Mesenchymal stem cell (in vitro differentiated cells and primary cell): ENCODE measurements at regions not wholly inside any gene's neighbourhood (a gene's known extent, or its start where the extent isn't known, plus 50 kb on each side); places are given as distances from the start of the nearest gene placed in this dataset.

Source experiments
- DNase-seq: peaks from one replicate; pipeline ENCODE4 v3.0.0-alpha.2; 2013
- H2AFZ ChIP-seq: one replicate; pipeline ENCODE4 v1.6.1; 2013; ENCODE audit warnings: low read depth, mild to moderate bottlenecking, control low read depth, inconsistent platforms, low read length, moderate library complexity
- H2AK5ac ChIP-seq: 2 replicates; pipeline ENCODE4 v1.6.1; 2013; ENCODE audit warnings: low read length, moderate library complexity, mild to moderate bottlenecking, inconsistent platforms; ENCODE audit not compliant: severe bottlenecking
- H2BK120ac ChIP-seq: one replicate; pipeline ENCODE4 v1.6.1; 2013; ENCODE audit warnings: low read depth, mild to moderate bottlenecking, inconsistent platforms, low read length, moderate library complexity
- H2BK12ac ChIP-seq, 2 experiments: one replicate each; pipeline ENCODE4 v1.6.1; 2013; ENCODE audit warnings: inconsistent platforms in 2 of 2, low read length in 2 of 2, mild to moderate bottlenecking in 2 of 2, moderate library complexity in 2 of 2, control low read depth in 1 of 2
- H2BK15ac ChIP-seq: one replicate; pipeline ENCODE4 v1.6.1; 2013; ENCODE audit warnings: mild to moderate bottlenecking, low read depth, inconsistent platforms; ENCODE audit not compliant: poor library complexity, severe bottlenecking
- H2BK5ac ChIP-seq: 2 replicates; pipeline ENCODE4 v1.6.1; 2013; ENCODE audit warnings: low read depth, mild to moderate bottlenecking, low read length, control low read depth, inconsistent platforms; ENCODE audit not compliant: poor library complexity, severe bottlenecking
- H3K14ac ChIP-seq, 2 experiments: one replicate each; pipeline ENCODE4 v1.6.1; 2013; ENCODE audit warnings: inconsistent platforms in 2 of 2, low read length in 2 of 2, control low read depth in 1 of 2, mild to moderate bottlenecking in 1 of 2, moderate library complexity in 1 of 2
- H3K18ac ChIP-seq, 2 experiments: one replicate each; pipeline ENCODE4 v1.6.1; 2013; ENCODE audit warnings: inconsistent platforms in 2 of 2, low read length in 2 of 2, control low read depth in 1 of 2, low read depth in 1 of 2, mild to moderate bottlenecking in 1 of 2
- H3K23ac ChIP-seq, 2 experiments: one replicate each; pipeline ENCODE4 v1.6.1; 2013; ENCODE audit warnings: inconsistent platforms in 2 of 2, low read length in 2 of 2, mild to moderate bottlenecking in 2 of 2, moderate library complexity in 2 of 2, control low read depth in 1 of 2
- H3K27ac ChIP-seq: 2 replicates; pipeline ENCODE4 v1.5.1; 2013; ENCODE audit warnings: mild to moderate bottlenecking, moderate library complexity, low read length, control low read depth, inconsistent platforms; ENCODE audit not compliant: poor library complexity, severe bottlenecking
- H3K27me3 ChIP-seq, 2 experiments: 2 replicates each; pipeline versions ENCODE4 v1.6.1 to v1.7.0; 2013; ENCODE audit warnings: low read length in 2 of 2, mild to moderate bottlenecking in 2 of 2, moderate library complexity in 2 of 2, control low read depth in 1 of 2, inconsistent platforms in 1 of 2; ENCODE audit not compliant: control insufficient read depth in 1 of 2, insufficient read depth in 1 of 2
- H3K36me3 ChIP-seq, 2 experiments: 2 replicates each; pipeline versions ENCODE4 v1.6.1 to v1.7.0; 2013; ENCODE audit warnings: low read length in 2 of 2, control low read depth in 1 of 2, inconsistent platforms in 1 of 2, low read depth in 1 of 2, mild to moderate bottlenecking in 1 of 2; ENCODE audit not compliant: insufficient read depth in 2 of 2, control insufficient read depth in 1 of 2
- H3K4ac ChIP-seq, 2 experiments: one replicate each; pipeline ENCODE4 v1.6.1; 2013; ENCODE audit warnings: inconsistent platforms in 2 of 2, low read length in 2 of 2, mild to moderate bottlenecking in 2 of 2, moderate library complexity in 2 of 2, control low read depth in 1 of 2, low read depth in 1 of 2
- H3K4me1 ChIP-seq: 2 replicates; pipeline ENCODE4 v1.6.1; 2013; ENCODE audit warnings: low read depth, low read length, control low read depth; ENCODE audit not compliant: control insufficient read depth, insufficient read depth
- H3K4me2 ChIP-seq: 2 replicates; pipeline ENCODE4 v1.6.1; 2013; ENCODE audit warnings: low read length, mild to moderate bottlenecking, inconsistent platforms; ENCODE audit not compliant: poor library complexity, severe bottlenecking
- H3K4me3 ChIP-seq, 2 experiments: 2 replicates each; pipeline versions ENCODE4 v1.5.1 to v1.7.0; 2013; ENCODE audit warnings: low read length in 2 of 2, mild to moderate bottlenecking in 2 of 2, control low read depth in 1 of 2, low read depth in 1 of 2; ENCODE audit not compliant: insufficient read depth in 1 of 2
- H3K79me1 ChIP-seq: replicated peaks from 2 replicates; pipeline ENCODE4 v1.6.1; 2013; ENCODE audit warnings: mild to moderate bottlenecking, control low read depth, low read length, inconsistent platforms; ENCODE audit not compliant: poor library complexity, severe bottlenecking
- H3K9ac ChIP-seq: 2 replicates; pipeline ENCODE4 v1.7.0; 2013; ENCODE audit warnings: mild to moderate bottlenecking, low read length, moderate library complexity
- H3K9me3 ChIP-seq: 2 replicates; pipeline ENCODE4 v1.7.0; 2013; ENCODE audit warnings: mild to moderate bottlenecking, low read length; ENCODE audit not compliant: control insufficient read depth
- H4K8ac ChIP-seq: one replicate; pipeline ENCODE4 v1.6.1; 2013; ENCODE audit warnings: inconsistent platforms, mild to moderate bottlenecking, low read length, moderate library complexity
- H4K91ac ChIP-seq: one replicate; pipeline ENCODE4 v1.6.1; 2013; ENCODE audit warnings: mild to moderate bottlenecking, low read length, inconsistent platforms
- WGBS: methylation state at CpG from one replicate; pipeline ENCODE4 v1.1.7; 2013; ENCODE audit warnings: mixed read lengths; 5-methylcytosine and 5-hydroxymethylcytosine counted together

DNA sequence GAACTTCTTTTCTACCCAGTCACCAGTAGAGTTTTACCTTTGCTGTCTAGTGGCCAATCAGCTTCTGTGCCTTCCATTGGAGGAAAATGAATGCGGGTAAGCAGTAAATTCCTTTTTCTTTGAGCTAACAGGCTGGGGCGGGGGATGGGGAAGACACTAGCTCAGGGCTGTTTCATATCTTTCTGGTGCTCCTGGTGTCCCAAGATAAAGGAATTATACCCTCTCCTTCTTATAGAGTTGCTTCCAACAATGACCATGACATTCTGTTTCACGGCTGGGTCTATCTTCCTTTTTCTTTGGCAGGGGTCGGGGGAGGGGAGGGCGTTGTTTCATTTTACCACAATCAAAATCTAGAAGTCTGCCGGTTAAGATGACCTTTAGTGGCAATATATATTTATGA lies 51.2 kb upstream of the RPS23 start:
- H3K18ac ChIP-seq, result no peak overlapping the region
- H3K4me2 ChIP-seq, result no peak overlapping the region
- no peak overlapping the region for H2BK5ac ChIP-seq
- no peak overlapping the region for H2BK15ac ChIP-seq
- H2AFZ ChIP-seq, result no peak overlapping the region
- H3K4ac ChIP-seq, result no peak overlapping the region
- WGBS, result 94% methylated on average over 3 of the region's 6 CpGs
- H3K9ac ChIP-seq, result no peak overlapping the region
- H2BK12ac ChIP-seq, result no peak overlapping the region
- H3K23ac ChIP-seq, result no peak overlapping the region
- H3K4me3 ChIP-seq, result no peak overlapping the region
- H3K79me1 ChIP-seq, result no peaks in the 10 kb centered on the region
- no peak overlapping the region for H3K27ac ChIP-seq
- H2AK5ac ChIP-seq, result no peak overlapping the region
- H3K27me3 ChIP-seq, result no peaks in the 10 kb centered on the region
- no peaks in the 10 kb centered on the region for H3K36me3 ChIP-seq
- no peak overlapping the region for H4K91ac ChIP-seq
- DNase-seq, result no peak
- no peak overlapping the region for H4K8ac ChIP-seq
- H3K9me3 ChIP-seq, result no peaks in the 10 kb centered on the region
- H2BK120ac ChIP-seq, result no peak overlapping the region
- no peak overlapping the region for H3K14ac ChIP-seq
- H3K4me1 ChIP-seq, result no peaks in the 10 kb centered on the region
